Parathyroid adenoma (tissue), 2 donors: ENCODE measurements at regions not wholly inside any gene's neighbourhood (a gene's known extent, or its start where the extent isn't known, plus 50 kb on each side); places are given as distances from the start of the nearest gene placed in this dataset.

Experiments used
- H2AFZ ChIP-seq: fragments of 300-600 bp; sonication (generic); one replicate; pipeline ENCODE4 v1.7.0; 2017; ENCODE audit warnings: antibody characterized with exemption, mild to moderate bottlenecking
- H3K27ac ChIP-seq: fragments of 300-600 bp; sonication (generic); one replicate; pipeline ENCODE4 v1.7.0; 2017
- H3K27me3 ChIP-seq: fragments of 300-600 bp; sonication (generic); one replicate; pipeline ENCODE4 v1.7.0; 2017; ENCODE audit warnings: low read length; ENCODE audit not compliant: control insufficient read depth, insufficient read depth
- H3K36me3 ChIP-seq: fragments of 300-600 bp; sonication (generic); one replicate; pipeline ENCODE4 v1.7.0; 2017; ENCODE audit warnings: low read length; ENCODE audit not compliant: control insufficient read depth, insufficient read depth
- H3K4me1 ChIP-seq: fragments of 300-600 bp; sonication (generic); one replicate; pipeline ENCODE4 v1.7.0; 2017; ENCODE audit warnings: control low read depth
- H3K4me2 ChIP-seq: fragments of 300-600 bp; sonication (generic); one replicate; pipeline ENCODE4 v1.7.0; 2017; ENCODE audit warnings: low read length
- H3K4me3 ChIP-seq: fragments of 300-600 bp; sonication (generic); one replicate; pipeline ENCODE4 v1.7.0; 2017; ENCODE audit warnings: low read depth, low read length
- H3K79me2 ChIP-seq: fragments of 300-600 bp; sonication (generic); one replicate; pipeline ENCODE4 v1.7.0; 2017; ENCODE audit warnings: control low read depth
- H3K9ac ChIP-seq: fragments of 300-600 bp; sonication (generic); one replicate; pipeline ENCODE4 v1.7.0; 2017; ENCODE audit warnings: mild to moderate bottlenecking
- H3K9me3 ChIP-seq: fragments of 300-600 bp; sonication (generic); one replicate; pipeline ENCODE4 v1.7.0; 2017; ENCODE audit warnings: low read length; ENCODE audit not compliant: control insufficient read depth
- TF ChIP-seq, protein P1 (sequence below): fragments of 300-600 bp; sonication (generic); IDR thresholded peaks from one replicate; pipeline ENCODE4 v1.7.0; 2017; ENCODE audit warnings: antibody characterized with exemption, mild to moderate bottlenecking
- donor health status: primary hyperparathyroidism.

DNA sequence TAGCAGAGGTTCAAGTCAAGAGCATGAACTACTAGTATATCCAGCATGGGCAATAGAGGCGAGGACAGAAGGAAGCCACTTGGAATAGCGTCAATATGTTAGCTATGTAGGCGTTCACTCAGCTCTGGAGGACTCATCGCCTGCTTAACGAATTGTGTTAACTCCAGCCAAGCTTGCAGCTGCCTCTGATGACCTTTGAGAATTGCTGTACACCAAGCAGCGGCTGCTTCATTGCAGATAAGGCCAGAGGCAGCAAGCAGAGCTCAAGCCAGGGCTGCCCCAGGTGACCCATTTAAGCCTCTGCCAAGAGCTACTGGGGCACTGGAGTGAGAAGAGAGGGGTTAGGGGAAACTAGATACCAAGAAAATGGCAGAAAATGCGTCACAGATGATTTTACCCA, 160.2 kb upstream of the IGFBP7 start:
- H3K79me2 ChIP-seq = no peaks in the 10 kb centered on the region
- TF ChIP-seq, protein P1, sequence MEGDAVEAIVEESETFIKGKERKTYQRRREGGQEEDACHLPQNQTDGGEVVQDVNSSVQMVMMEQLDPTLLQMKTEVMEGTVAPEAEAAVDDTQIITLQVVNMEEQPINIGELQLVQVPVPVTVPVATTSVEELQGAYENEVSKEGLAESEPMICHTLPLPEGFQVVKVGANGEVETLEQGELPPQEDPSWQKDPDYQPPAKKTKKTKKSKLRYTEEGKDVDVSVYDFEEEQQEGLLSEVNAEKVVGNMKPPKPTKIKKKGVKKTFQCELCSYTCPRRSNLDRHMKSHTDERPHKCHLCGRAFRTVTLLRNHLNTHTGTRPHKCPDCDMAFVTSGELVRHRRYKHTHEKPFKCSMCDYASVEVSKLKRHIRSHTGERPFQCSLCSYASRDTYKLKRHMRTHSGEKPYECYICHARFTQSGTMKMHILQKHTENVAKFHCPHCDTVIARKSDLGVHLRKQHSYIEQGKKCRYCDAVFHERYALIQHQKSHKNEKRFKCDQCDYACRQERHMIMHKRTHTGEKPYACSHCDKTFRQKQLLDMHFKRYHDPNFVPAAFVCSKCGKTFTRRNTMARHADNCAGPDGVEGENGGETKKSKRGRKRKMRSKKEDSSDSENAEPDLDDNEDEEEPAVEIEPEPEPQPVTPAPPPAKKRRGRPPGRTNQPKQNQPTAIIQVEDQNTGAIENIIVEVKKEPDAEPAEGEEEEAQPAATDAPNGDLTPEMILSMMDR = no peak
- no peak overlapping the region for H2AFZ ChIP-seq
- no peak overlapping the region for H3K4me2 ChIP-seq
- H3K4me1 ChIP-seq = no peaks in the 10 kb centered on the region
- H3K4me3 ChIP-seq = no peak overlapping the region
- H3K27me3 ChIP-seq = no peaks in the 10 kb centered on the region
- no peak overlapping the region for H3K27ac ChIP-seq
- H3K9me3 ChIP-seq = no peaks in the 10 kb centered on the region
- no peaks in the 10 kb centered on the region for H3K36me3 ChIP-seq
- H3K9ac ChIP-seq = no peak overlapping the region

GRCh38 chr4:57265831-57266582, 155.8 kb upstream of the IGFBP7 start:
- Histone ChIP-seq H3K9ac (no peak overlapping the region), H3K4me2 (no peak overlapping the region), H3K27me3 (no peaks in the 10 kb centered on the region), H3K9me3 (no peaks in the 10 kb centered on the region), H3K36me3 (no peaks in the 10 kb centered on the region), H3K27ac (no peak overlapping the region), H3K4me3 (no peak overlapping the region), H3K79me2 (no peaks in the 10 kb centered on the region), H2AFZ (no peak overlapping the region), H3K4me1 (no peaks in the 10 kb centered on the region)
- TF ChIP-seq, protein P1 = no peak

DNA sequence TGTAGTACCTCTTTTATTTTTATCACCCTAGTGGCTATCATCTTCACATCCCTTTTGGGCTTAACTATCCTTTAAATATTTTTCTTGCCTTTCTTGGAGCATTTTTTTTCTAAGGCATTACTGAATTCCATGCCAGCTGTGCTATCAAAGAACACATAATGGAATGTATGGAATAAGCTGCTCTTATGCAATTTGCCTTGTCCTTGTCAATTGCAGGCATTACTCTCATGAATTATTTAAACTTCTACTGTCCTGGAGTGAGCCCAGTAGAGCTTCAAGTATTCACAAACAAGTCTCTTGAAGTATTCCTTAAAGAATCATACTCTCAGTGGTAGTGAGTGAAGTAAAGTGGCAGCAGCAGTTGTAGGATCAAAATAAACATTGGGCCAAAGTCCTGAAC, 144.6 kb upstream of the IGFBP7 start:
- H3K27me3 ChIP-seq = no peaks in the 10 kb centered on the region
- TF ChIP-seq, protein P1 = no peak
- no peaks in the 10 kb centered on the region for H3K4me1 ChIP-seq
- H3K9me3 ChIP-seq = no peaks in the 10 kb centered on the region
- no peaks in the 10 kb centered on the region for H3K79me2 ChIP-seq
- H3K9ac ChIP-seq = no peak overlapping the region
- H2AFZ ChIP-seq = no peak overlapping the region
- no peaks in the 10 kb centered on the region for H3K36me3 ChIP-seq
- H3K4me2 ChIP-seq = no peak overlapping the region
- H3K4me3 ChIP-seq = no peak overlapping the region
- no peak overlapping the region for H3K27ac ChIP-seq

DNA sequence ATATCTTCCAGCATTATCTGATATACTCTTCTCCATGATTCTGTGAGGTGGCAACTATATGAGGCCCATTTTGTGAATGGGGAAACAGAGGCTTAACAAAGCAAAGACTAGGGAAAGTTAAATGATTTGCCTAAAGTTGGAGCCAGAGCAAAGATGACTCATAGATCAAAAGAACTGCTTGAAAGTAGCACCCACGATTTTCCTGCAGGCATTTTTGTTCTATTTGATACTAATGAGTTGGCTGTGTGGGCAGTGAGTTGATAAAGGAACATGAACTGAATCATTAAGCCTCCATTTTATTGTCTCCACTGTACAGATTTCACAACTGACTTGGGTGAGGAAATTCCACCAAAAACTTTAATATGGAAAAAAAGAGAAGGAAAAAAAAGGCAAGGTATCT, 138.9 kb upstream of the IGFBP7 start:
- Histone ChIP-seq H3K27ac (no peak overlapping the region), H3K79me2 (no peaks in the 10 kb centered on the region), H3K36me3 (no peaks in the 10 kb centered on the region), H3K4me2 (no peak overlapping the region), H3K9ac (no peak overlapping the region), H3K4me1 (no peaks in the 10 kb centered on the region), H2AFZ (no peak overlapping the region), H3K9me3 (no peaks in the 10 kb centered on the region), H3K27me3 (no peaks in the 10 kb centered on the region), H3K4me3 (no peak overlapping the region)
- TF ChIP-seq, protein P1 = no peak

DNA sequence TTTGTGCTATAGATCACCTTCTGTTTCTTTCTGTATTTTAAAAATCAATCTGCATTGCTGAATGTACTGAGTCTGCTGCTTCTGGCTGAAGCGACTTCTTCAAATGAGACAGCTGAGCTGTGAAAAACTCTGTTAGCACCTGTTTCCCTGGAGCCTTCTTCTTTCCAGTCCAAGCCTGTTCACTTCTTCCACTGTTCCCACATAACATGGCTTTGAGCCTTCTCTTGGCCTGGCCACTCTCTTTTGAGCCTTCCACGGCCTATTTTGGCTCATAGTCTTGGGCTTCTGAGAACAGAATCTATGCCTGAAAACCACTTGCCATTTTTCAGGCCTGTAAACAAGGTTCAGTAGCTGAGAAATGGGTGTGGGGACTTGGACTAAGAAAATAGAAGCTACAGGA, 132.9 kb upstream of the IGFBP7 start:
- H3K4me2 ChIP-seq = no peak overlapping the region
- H3K9me3 ChIP-seq = no peaks in the 10 kb centered on the region
- no peaks in the 10 kb centered on the region for H3K27me3 ChIP-seq
- no peak overlapping the region for H3K9ac ChIP-seq
- H3K4me1 ChIP-seq = no peaks in the 10 kb centered on the region
- no peak overlapping the region for H2AFZ ChIP-seq
- TF ChIP-seq, protein P1 = no peak
- no peak overlapping the region for H3K27ac ChIP-seq
- H3K4me3 ChIP-seq = no peak overlapping the region
- H3K79me2 ChIP-seq = no peaks in the 10 kb centered on the region
- no peaks in the 10 kb centered on the region for H3K36me3 ChIP-seq
